NCI-H2081 treated with DMSO at 0.1 percent for 48 hours (cell line): ENCODE measurements at regions not wholly inside any gene's neighbourhood (a gene's known extent, or its start where the extent isn't known, plus 50 kb on each side); places are given as distances from the start of the nearest gene placed in this dataset.

Source experiments
- DNase-seq: peaks from one replicate; lab custom pipeline; 2025; lab: John Stamatoyannopoulos, UW

GRCh38 chr2:121019756-121020155 lies 265.2 kb downstream of the TFCP2L1 start:
- no peak for DNase-seq

GRCh38 chr2:121021685-121022084 lies 263.3 kb downstream of the TFCP2L1 start:
- DNase-seq, result no peak

- no peak for DNase-seq
These were observed 256.4 kb downstream of the TFCP2L1 start for GRCh38 chr2:121028577-121028976.

GRCh38 chr2:121030523-121030922 lies 254.5 kb downstream of the TFCP2L1 start:
- no peak for DNase-seq

- DNase-seq, result no peak
These were observed 253.2 kb downstream of the TFCP2L1 start for GRCh38 chr2:121031568-121032340.

GRCh38 chr2:121033461-121033996 lies 251.5 kb downstream of the TFCP2L1 start:
- DNase-seq, result no peak

GRCh38 chr2:121034551-121034950 lies 250.5 kb downstream of the TFCP2L1 start:
- DNase-seq, result no peak

- peak; percentile 97 for DNase-seq
These were observed 248.7 kb downstream of the TFCP2L1 start for GRCh38 chr2:121036226-121036692.

- no peak for DNase-seq
These were observed 247.5 kb downstream of the TFCP2L1 start for GRCh38 chr2:121037480-121037879.

GRCh38 chr2:121038031-121038430 lies 247.0 kb downstream of the TFCP2L1 start:
- DNase-seq, result no peak

GRCh38 chr2:121038431-121038830 lies 246.6 kb downstream of the TFCP2L1 start:
- no peak for DNase-seq

GRCh38 chr2:121038891-121039616 lies 245.9 kb downstream of the TFCP2L1 start:
- no peak for DNase-seq

GRCh38 chr2:121039679-121040078 lies 245.3 kb downstream of the TFCP2L1 start:
- DNase-seq, result no peak

- DNase-seq, result no peak
These were observed 243.5 kb downstream of the TFCP2L1 start for GRCh38 chr2:121041516-121041915.

GRCh38 chr2:121043061-121043826 lies 241.8 kb downstream of the TFCP2L1 start:
- no peak for DNase-seq

GRCh38 chr2:121043827-121044222 lies 241.2 kb downstream of the TFCP2L1 start:
- no peak for DNase-seq

- DNase-seq, result no peak
These were observed 240.6 kb downstream of the TFCP2L1 start for GRCh38 chr2:121044412-121044811.

GRCh38 chr2:121045245-121045644 lies 239.8 kb downstream of the TFCP2L1 start:
- no peak for DNase-seq

- no peak for DNase-seq
These were observed 238.7 kb downstream of the TFCP2L1 start for GRCh38 chr2:121046335-121046734.

GRCh38 chr2:121047383-121047782 lies 237.6 kb downstream of the TFCP2L1 start:
- DNase-seq, result no peak

- DNase-seq, result no peak
These were observed 235.9 kb downstream of the TFCP2L1 start for GRCh38 chr2:121049131-121049530.

GRCh38 chr2:121049950-121050585 lies 234.9 kb downstream of the TFCP2L1 start:
- DNase-seq, result no peak
